HepG2 (cell line): ENCODE measurements at regions not wholly inside any gene's neighbourhood (a gene's known extent, or its start where the extent isn't known, plus 50 kb on each side); places are given as distances from the start of the nearest gene placed in this dataset.

ENCODE experiments used
- ATAC-seq: fragments of 200-7000 bp; cut with Tn5 transposase; 3 replicates; pipeline ENCODE4 v1.9.1; 2020; ENCODE audit warnings: mild to moderate bottlenecking, moderate library complexity
- BruUV-seq: library from RNA; stranded (reverse); fragments of 400-500 nt; replicated peaks from 2 replicates; lab custom pipeline; 2021; lab: Mats Ljungman, UMichigan
- CTCF ChIA-PET: fragments of 300-600 bp; formaldehyde crosslinking; extraction: SDS; loops from one replicate; lab custom pipeline; 2021; ENCODE audit warnings: low total read pairs, inconsistent platforms, low intra/inter-chr PET ratio; lab: Yijun Ruan, JAX
- POLR2A ChIA-PET: fragments of 350-600 bp; sonication (Branson Sonifier 250); formaldehyde crosslinking; loops from one replicate; lab custom pipeline; 2020; ENCODE audit warnings: antibody characterized with exemption, inconsistent platforms; lab: Yijun Ruan, JAX
- DNase-seq: peaks from one replicate; pipeline ENCODE4 v3.0.0-alpha.2; 2015; ENCODE audit warnings: low spot score
- FAIRE-seq: peaks from 3 replicates; lab custom pipeline; 2011; peaks lifted over from hg19 to GRCh38; lab: Jason Lieb, UNC
- H2AFZ ChIP-seq: one replicate; pipeline ENCODE4 v1.6.1; 2011; ENCODE audit warnings: low read length, inconsistent platforms
- H3K27ac ChIP-seq: fragments of 300-600 bp; 3 replicates; pipeline ENCODE4 v1.8.0; 2011; ENCODE audit warnings: mixed run types, mild to moderate bottlenecking, mixed read lengths, low read length, inconsistent platforms; ENCODE audit not compliant: insufficient read depth; ENCODE audit errors: extremely low read length
- H3K27me3 ChIP-seq, 2 experiments: fragments of 200-600 bp in 1 of 2; 2 replicates in 1 of 2; 3 replicates in 1 of 2; pipeline versions ENCODE4 v1.6.0 to v1.8.0; 2011; ENCODE audit warnings: low read length in 2 of 2, mild to moderate bottlenecking in 2 of 2, moderate library complexity in 2 of 2, inconsistent platforms in 1 of 2; ENCODE audit not compliant: insufficient read depth in 2 of 2, control insufficient read depth in 1 of 2
- H3K36me3 ChIP-seq, 2 experiments: fragments of 200-600 bp in 1 of 2; replicated peaks in 1 of 2; 2 replicates in 1 of 2; 3 replicates in 1 of 2; pipeline versions ENCODE4 v1.5.1 to v1.8.0; 2011; ENCODE audit warnings: low read length in 2 of 2, inconsistent platforms in 1 of 2; ENCODE audit not compliant: insufficient read depth in 2 of 2, control insufficient read depth in 1 of 2
- H3K4me1 ChIP-seq: 2 replicates; pipeline ENCODE4 v1.5.1; 2012; ENCODE audit warnings: low read length, inconsistent platforms; ENCODE audit not compliant: insufficient read depth
- H3K4me2 ChIP-seq: 2 replicates; pipeline ENCODE4 v1.6.0; 2011; ENCODE audit warnings: low read depth, low read length, inconsistent platforms
- H3K4me3 ChIP-seq, 3 experiments: fragments of 200-600 bp in 1 of 3; sonication (generic), shearing (Covaris generic) in 1 of 3; replicated peaks in 1 of 3; 2 replicates each; pipeline ENCODE4 v1.5.1; 2011 to 2016; ENCODE audit warnings: low read length in 3 of 3, inconsistent platforms in 2 of 3, low read depth in 2 of 3, mild to moderate bottlenecking in 2 of 3, control low read depth in 1 of 3, mixed read lengths in 1 of 3; ENCODE audit not compliant: insufficient read depth in 1 of 3
- H3K79me2 ChIP-seq: one replicate; pipeline ENCODE4 v1.6.1; 2011; ENCODE audit warnings: low read length, inconsistent platforms; ENCODE audit not compliant: insufficient read depth
- H3K9ac ChIP-seq: 2 replicates; pipeline ENCODE4 v1.6.0; 2011; ENCODE audit warnings: mild to moderate bottlenecking, low read depth, low read length, inconsistent platforms; ENCODE audit not compliant: insufficient read depth
- H3K9me3 ChIP-seq: 2 replicates; pipeline ENCODE4 v1.5.1; 2012; ENCODE audit warnings: mild to moderate bottlenecking, low read length
- H4K20me1 ChIP-seq: 2 replicates; pipeline ENCODE4 v1.6.0; 2011; ENCODE audit warnings: inconsistent platforms, mild to moderate bottlenecking, low read length, moderate library complexity; ENCODE audit not compliant: insufficient read depth
- EP300 ChIP-seq, 3 experiments: sonication (generic) in 1 of 3; formaldehyde crosslinking in 1 of 3; IDR thresholded peaks; 2 replicates each; pipeline versions ENCODE4 v1.5.1 to v1.6.1; 2011 to 2020; ENCODE audit warnings: low read depth in 2 of 3, low read length in 2 of 3, borderline replicate concordance in 1 of 3, improper control_type of control experiment in 1 of 3, mild to moderate bottlenecking in 1 of 3, missing genetic modification reagents in 1 of 3, moderate library complexity in 1 of 3
- ETV5 ChIP-seq: IDR thresholded peaks from 2 replicates; pipeline ENCODE4 v1.6.1; 2018; ENCODE audit warnings: missing biosample characterization, missing genetic modification reagents, inconsistent platforms, borderline replicate concordance
- FOXA1 ChIP-seq, 2 experiments: fragments of 450-650 bp in 1 of 2; sonication (generic) in 1 of 2; formaldehyde crosslinking in 1 of 2; IDR thresholded peaks; 2 replicates each; pipeline versions ENCODE4 v1.4.0 to v1.6.1; 2016 to 2020; ENCODE audit warnings: missing genetic modification reagents in 1 of 2
- KAT8 ChIP-seq: IDR thresholded peaks from 2 replicates; pipeline ENCODE4 v1.6.1; 2016; ENCODE audit warnings: missing genetic modification reagents, missing compliant biosample characterization
- PTBP1 ChIP-seq: fragments of 200-400 bp; formaldehyde crosslinking; IDR thresholded peaks from 2 replicates; pipeline ENCODE4 v1.6.1; 2018; ENCODE audit warnings: low read length, low read depth; ENCODE audit not compliant: poor library complexity, severe bottlenecking
- TAF1 ChIP-seq: sonication (generic); formaldehyde crosslinking; IDR thresholded peaks from 2 replicates; pipeline ENCODE4 v1.4.0; 2020; ENCODE audit warnings: missing genetic modification reagents
- ZNF17 ChIP-seq: sonication (generic); formaldehyde crosslinking; IDR thresholded peaks from 2 replicates; pipeline ENCODE4 v1.5.0; 2020; ENCODE audit warnings: mild to moderate bottlenecking, missing genetic modification reagents
- ZNF230 ChIP-seq: sonication (generic); formaldehyde crosslinking; IDR thresholded peaks from 2 replicates; pipeline ENCODE4 v1.4.0; 2020; ENCODE audit warnings: mild to moderate bottlenecking, missing genetic modification reagents
- ZNF235 ChIP-seq: sonication (generic); formaldehyde crosslinking; IDR thresholded peaks from 2 replicates; pipeline ENCODE4 v1.8.1; 2023; ENCODE audit warnings: mild to moderate bottlenecking, missing genetic modification reagents, borderline replicate concordance
- ZNF430 ChIP-seq: sonication (generic); formaldehyde crosslinking; IDR thresholded peaks from 2 replicates; pipeline ENCODE4 v1.9.0; 2021; ENCODE audit warnings: mild to moderate bottlenecking, missing genetic modification reagents
- ZNF652 ChIP-seq: IDR thresholded peaks from 2 replicates; pipeline ENCODE4 v1.6.1; 2016; ENCODE audit warnings: low read depth, borderline replicate concordance
- WGBS: methylation state at CpG from one replicate; pipeline ENCODE4 v1.1.6; 2017; ENCODE audit warnings: low lambda C conversion rate; 5-methylcytosine and 5-hydroxymethylcytosine counted together
- in situ Hi-C: cut with HindIII; loops from 2 replicates; pipeline ENCODE4 v1.10.0; 2017; ENCODE audit warnings: low pct_unique_long_range_greater_than_20kb; ENCODE audit not compliant: extremely low pct_ligation_motif_present
- intact Hi-C: fragments of 100-400 bp; cut with micrococcal nuclease; formaldehyde crosslinking; loops from one replicate; pipeline ENCODE4 v1.10.0; 2022; ENCODE audit not compliant: unreplicated experiment
- TF ChIP-seq, protein P1 (sequence below): sonication (generic); formaldehyde crosslinking; IDR thresholded peaks from 2 replicates; pipeline ENCODE4 v1.5.0; 2020; ENCODE audit warnings: missing genetic modification reagents, mild to moderate bottlenecking, borderline replicate concordance
- TF ChIP-seq, protein P2 (sequence below): IDR thresholded peaks from 2 replicates; pipeline ENCODE4 v1.6.1; 2016; ENCODE audit warnings: missing compliant biosample characterization, missing genetic modification reagents, borderline replicate concordance
- TF ChIP-seq, protein P3 (sequence below): sonication (generic); formaldehyde crosslinking; IDR thresholded peaks from 2 replicates; pipeline ENCODE4 v1.4.0; 2020; ENCODE audit warnings: mild to moderate bottlenecking, missing genetic modification reagents, borderline replicate concordance

DNA sequence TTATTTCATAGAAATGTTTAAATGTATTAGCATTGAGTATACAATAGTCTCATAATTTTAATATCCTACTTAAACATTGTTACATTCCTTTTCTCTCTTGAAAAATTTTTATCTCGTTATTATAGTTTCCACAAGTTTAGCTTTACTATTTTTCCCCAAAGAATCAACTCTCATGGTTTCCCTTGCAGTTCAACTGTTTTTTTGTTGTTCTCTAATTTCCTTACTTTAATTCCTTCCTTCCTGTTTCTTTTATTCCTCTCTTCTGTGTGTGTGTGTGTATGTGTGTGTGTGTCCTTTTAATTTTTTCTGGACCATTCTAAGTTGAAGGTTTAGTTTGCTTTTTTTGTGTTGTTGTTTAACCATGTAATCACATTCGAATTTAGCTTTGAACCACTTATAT, 171.1 kb downstream of the GASK1B start (continued):
- TF ChIP-seq PTBP1, result no peak

DNA sequence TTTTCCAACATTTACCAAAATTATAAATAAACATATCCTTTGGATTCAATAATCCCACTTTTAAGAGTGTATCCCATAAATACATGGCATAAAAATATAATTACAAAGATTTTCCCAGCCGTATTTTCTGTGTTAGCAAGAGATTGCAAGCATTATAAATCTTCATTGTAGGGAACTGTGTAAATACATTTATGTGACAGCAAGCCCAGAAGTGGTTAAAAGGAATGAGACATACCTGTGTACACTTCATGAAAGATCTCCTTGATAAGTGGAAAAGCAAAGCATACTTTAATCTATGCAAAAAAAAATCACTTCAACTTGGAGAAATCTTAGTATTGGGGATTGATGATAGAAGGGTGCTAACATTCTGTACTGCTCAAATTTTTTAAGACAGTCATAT, 173.1 kb downstream of the GASK1B start:
- in situ Hi-C loops, result loop anchor here (25.0 kb wide), 1 partner anchor 613 kb away; no protein-coding TSS in a partner anchor

More for the DNA sequence above, 173.1 kb downstream of the GASK1B start:
- Histone ChIP-seq H3K27me3 (no peaks in the 10 kb centered on the region), H3K9me3 (no peaks in the 10 kb centered on the region), H3K4me2 (no peak overlapping the region), H2AFZ (no peak overlapping the region), H3K27ac (no peak overlapping the region), H3K79me2 (no peaks in the 10 kb centered on the region), H3K4me1 (peaks cover 60% of the 10 kb centered on the region), H3K4me3 (no peak overlapping the region), H3K36me3 (no peaks in the 10 kb centered on the region), H4K20me1 (no peaks in the 10 kb centered on the region), H3K9ac (no peak overlapping the region)
- no peak for ATAC-seq
- intact Hi-C loops, result no loop called here
- 61% methylated on average over 1 of the region's 1 CpG for WGBS
- DNase-seq, result no peak
- no TSS peak for BruUV-seq
- FAIRE-seq, result no peak
- CTCF ChIA-PET, result no interaction called here
- POLR2A ChIA-PET, result no interaction called here
- TF ChIP-seq EP300 (IDR thresholded peaks at IDR 0.05; ENCODE audit: low read depth in 2 of 2, low read length in 2 of 2) (0 out of 4 replicates have a peak, but pooled peaks of 1 of the 2 experiments have one; percentile 10), EP300 (CRISPR knock-in tag; IDR thresholded peaks at IDR 0.05; ENCODE audit: borderline replicate concordance) (no peak), FOXA1 (IDR thresholded peaks at IDR 0.05) (no peak), FOXA1 (CRISPR knock-in tag; IDR thresholded peaks at IDR 0.05) (0 out of 2 replicates have a peak, but pooled peaks have one; percentile 6), ZNF652 (CRISPR knock-in tag) (peak; percentile 60; the same call in 1 of the 2 replicates), KAT8 (no peak), ZNF230 (CRISPR knock-in tag) (no peak), ZNF235 (CRISPR knock-in tag) (no peak), ZNF17 (CRISPR knock-in tag) (no peak), TAF1 (CRISPR knock-in tag) (no peak), ETV5 (CRISPR knock-in tag) (no peak), ZNF430 (no peak)
- TF ChIP-seq, protein P1, sequence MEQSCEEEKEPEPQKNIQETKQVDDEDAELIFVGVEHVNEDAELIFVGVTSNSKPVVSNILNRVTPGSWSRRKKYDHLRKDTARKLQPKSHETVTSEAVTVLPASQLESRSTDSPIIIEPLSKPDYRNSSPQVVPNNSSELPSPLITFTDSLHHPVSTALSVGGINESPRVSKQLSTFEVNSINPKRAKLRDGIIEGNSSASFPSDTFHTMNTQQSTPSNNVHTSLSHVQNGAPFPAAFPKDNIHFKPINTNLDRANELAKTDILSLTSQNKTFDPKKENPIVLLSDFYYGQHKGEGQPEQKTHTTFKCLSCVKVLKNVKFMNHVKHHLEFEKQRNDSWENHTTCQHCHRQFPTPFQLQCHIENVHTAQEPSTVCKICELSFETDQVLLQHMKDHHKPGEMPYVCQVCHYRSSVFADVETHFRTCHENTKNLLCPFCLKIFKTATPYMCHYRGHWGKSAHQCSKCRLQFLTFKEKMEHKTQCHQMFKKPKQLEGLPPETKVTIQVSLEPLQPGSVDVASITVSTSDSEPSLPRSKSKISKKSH (CRISPR knock-in tag), result no peak
- TF ChIP-seq, protein P2, sequence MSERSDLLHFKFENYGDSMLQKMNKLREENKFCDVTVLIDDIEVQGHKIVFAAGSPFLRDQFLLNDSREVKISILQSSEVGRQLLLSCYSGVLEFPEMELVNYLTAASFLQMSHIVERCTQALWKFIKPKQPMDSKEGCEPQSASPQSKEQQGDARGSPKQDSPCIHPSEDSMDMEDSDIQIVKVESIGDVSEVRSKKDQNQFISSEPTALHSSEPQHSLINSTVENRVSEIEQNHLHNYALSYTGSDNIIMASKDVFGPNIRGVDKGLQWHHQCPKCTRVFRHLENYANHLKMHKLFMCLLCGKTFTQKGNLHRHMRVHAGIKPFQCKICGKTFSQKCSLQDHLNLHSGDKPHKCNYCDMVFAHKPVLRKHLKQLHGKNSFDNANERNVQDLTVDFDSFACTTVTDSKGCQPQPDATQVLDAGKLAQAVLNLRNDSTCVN, result no peak
- TF ChIP-seq, protein P3, sequence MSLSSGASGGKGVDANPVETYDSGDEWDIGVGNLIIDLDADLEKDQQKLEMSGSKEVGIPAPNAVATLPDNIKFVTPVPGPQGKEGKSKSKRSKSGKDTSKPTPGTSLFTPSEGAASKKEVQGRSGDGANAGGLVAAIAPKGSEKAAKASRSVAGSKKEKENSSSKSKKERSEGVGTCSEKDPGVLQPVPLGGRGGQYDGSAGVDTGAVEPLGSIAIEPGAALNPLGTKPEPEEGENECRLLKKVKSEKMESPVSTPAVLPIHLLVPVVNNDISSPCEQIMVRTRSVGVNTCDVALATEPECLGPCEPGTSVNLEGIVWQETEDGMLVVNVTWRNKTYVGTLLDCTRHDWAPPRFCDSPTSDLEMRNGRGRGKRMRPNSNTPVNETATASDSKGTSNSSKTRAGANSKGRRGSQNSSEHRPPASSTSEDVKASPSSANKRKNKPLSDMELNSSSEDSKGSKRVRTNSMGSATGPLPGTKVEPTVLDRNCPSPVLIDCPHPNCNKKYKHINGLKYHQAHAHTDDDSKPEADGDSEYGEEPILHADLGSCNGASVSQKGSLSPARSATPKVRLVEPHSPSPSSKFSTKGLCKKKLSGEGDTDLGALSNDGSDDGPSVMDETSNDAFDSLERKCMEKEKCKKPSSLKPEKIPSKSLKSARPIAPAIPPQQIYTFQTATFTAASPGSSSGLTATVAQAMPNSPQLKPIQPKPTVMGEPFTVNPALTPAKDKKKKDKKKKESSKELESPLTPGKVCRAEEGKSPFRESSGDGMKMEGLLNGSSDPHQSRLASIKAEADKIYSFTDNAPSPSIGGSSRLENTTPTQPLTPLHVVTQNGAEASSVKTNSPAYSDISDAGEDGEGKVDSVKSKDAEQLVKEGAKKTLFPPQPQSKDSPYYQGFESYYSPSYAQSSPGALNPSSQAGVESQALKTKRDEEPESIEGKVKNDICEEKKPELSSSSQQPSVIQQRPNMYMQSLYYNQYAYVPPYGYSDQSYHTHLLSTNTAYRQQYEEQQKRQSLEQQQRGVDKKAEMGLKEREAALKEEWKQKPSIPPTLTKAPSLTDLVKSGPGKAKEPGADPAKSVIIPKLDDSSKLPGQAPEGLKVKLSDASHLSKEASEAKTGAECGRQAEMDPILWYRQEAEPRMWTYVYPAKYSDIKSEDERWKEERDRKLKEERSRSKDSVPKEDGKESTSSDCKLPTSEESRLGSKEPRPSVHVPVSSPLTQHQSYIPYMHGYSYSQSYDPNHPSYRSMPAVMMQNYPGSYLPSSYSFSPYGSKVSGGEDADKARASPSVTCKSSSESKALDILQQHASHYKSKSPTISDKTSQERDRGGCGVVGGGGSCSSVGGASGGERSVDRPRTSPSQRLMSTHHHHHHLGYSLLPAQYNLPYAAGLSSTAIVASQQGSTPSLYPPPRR (CRISPR knock-in tag), result no peak
